GM10266 (cell line): ENCODE measurements at regions not wholly inside any gene's neighbourhood (a gene's known extent, or its start where the extent isn't known, plus 50 kb on each side); places are given as distances from the start of the nearest gene placed in this dataset.

Experiments
- DNase-seq: peaks from one replicate; pipeline ENCODE4 v3.0.0; 2012; ENCODE audit errors: extremely low spot score
- CTCF ChIP-seq: IDR thresholded peaks from 2 replicates; pipeline ENCODE4 v1.5.1; 2012; ENCODE audit warnings: mild to moderate bottlenecking, low read depth; ENCODE audit not compliant: control insufficient read depth, insufficient read depth; ENCODE audit errors: missing control alignments

- no peak for DNase-seq
- TF ChIP-seq CTCF, result no peak
These were observed 435.7 kb upstream of the PFKP start for GRCh38 chr10:2631557-2632205.

- no peak for TF ChIP-seq CTCF
- DNase-seq, result no peak
These were observed 438.6 kb upstream of the PFKP start for GRCh38 chr10:2628705-2629104.

GRCh38 chr10:2627969-2628368 lies 439.4 kb upstream of the PFKP start:
- TF ChIP-seq CTCF, result no peak
- DNase-seq, result no peak

- no peak for DNase-seq
- TF ChIP-seq CTCF, result no peak
These were observed 442.3 kb upstream of the PFKP start for GRCh38 chr10:2625094-2625493.

- DNase-seq, result no peak
- TF ChIP-seq CTCF, result no peak
These were observed 443.6 kb upstream of the PFKP start for GRCh38 chr10:2623675-2624274.

- TF ChIP-seq CTCF, result no peak
- no peak for DNase-seq
These were observed 446.4 kb upstream of the PFKP start for GRCh38 chr10:2620827-2621521.

GRCh38 chr10:2619916-2620315 lies 447.4 kb upstream of the PFKP start:
- TF ChIP-seq CTCF, result no peak
- no peak for DNase-seq
